Astrocyte (in vitro differentiated cells and primary cell): ENCODE measurements at regions not wholly inside any gene's neighbourhood (a gene's known extent, or its start where the extent isn't known, plus 50 kb on each side); places are given as distances from the start of the nearest gene placed in this dataset.

Experiments used
- CTCF ChIP-seq: IDR thresholded peaks from 2 replicates; pipeline ENCODE4 v1.5.1; 2011; ENCODE audit warnings: low read depth, mild to moderate bottlenecking, inconsistent platforms, low read length, moderate library complexity; ENCODE audit not compliant: insufficient read depth
- EZH2 ChIP-seq: IDR thresholded peaks from 2 replicates; pipeline ENCODE4 v1.6.1; 2012; ENCODE audit warnings: mild to moderate bottlenecking, low read length, inconsistent platforms; ENCODE audit not compliant: insufficient read depth

- no peak for TF ChIP-seq CTCF
- no peak for TF ChIP-seq EZH2
Observed at GRCh38 chr16:24624102-24624501, 84.7 kb downstream of the RBBP6 start.
